Putamen (tissue), 1 donor: ENCODE measurements at regions not wholly inside any gene's neighbourhood (a gene's known extent, or its start where the extent isn't known, plus 50 kb on each side); places are given as distances from the start of the nearest gene placed in this dataset.
A peak's percentile ranks its signal among the peaks of the same experiment; 100 is the strongest.
"Not testable (repeated sequence)": the region's sequence is repeated elsewhere in the genome, so short reads cannot be mapped to it uniquely, and the experiment has no call there.

Experiments
- DNase-seq: peaks from one replicate; pipeline ENCODE4 v3.0.0-alpha.2; 2016; ENCODE audit warnings: low spot score

DNA sequence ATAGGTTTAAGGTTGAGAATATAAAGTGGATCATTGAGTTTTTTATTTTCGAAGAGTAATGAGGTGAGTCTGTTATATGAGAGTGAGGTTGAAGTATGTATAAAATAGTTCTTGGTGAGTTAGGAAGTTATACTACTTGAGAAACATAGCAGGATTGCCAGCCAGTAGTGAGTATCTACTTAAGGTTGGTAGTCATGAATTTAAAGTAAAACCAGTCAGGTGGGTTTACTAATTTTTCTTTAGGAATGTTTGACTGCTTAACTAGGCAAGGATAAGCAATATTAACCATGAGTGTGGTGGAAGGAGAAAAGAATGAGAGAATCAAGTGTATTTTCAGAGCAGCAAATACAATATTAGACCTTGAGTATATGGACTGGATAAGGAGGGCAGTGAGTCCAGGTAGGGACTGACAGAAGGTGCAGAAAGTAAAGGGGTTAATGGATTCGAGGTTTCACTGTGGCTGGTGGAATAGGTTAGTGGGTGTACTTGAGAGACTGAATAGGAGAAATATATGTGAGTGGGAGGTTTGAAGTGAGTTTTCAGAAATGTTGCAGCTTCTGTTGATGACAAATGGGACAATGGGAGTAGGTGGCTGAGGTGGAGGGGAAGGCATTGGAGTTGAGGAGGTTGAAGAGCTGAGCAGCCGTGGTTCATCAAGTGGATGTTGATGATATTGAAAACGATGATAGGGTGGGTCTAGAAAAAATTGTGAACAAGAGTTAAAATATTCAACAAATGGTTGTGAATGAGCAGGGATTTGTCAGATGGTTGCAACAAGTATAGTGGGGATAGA, 232.5 kb upstream of the ASCC3 start:
- DNase-seq = peak; percentile 58

DNA sequence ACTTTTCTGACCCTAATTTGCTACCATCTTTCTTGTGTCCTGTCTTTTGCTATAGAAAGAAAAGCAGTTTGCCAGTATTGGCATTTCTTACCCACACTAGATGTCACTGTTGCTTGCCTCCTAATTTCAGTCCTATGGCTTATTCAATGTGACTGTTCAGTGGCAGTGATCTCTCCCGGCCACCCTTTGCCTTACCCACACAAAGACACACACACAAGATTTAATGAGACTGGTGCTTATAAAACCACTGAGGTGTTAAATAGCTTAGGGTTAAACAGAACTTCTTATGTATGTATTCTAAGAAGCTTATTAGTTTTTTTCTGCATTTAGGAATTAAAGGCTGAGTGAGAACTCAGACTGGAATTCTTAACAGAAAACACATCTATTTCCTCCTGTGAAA, 233.6 kb upstream of the ASCC3 start:
- DNase-seq = peak; percentile 25

DNA sequence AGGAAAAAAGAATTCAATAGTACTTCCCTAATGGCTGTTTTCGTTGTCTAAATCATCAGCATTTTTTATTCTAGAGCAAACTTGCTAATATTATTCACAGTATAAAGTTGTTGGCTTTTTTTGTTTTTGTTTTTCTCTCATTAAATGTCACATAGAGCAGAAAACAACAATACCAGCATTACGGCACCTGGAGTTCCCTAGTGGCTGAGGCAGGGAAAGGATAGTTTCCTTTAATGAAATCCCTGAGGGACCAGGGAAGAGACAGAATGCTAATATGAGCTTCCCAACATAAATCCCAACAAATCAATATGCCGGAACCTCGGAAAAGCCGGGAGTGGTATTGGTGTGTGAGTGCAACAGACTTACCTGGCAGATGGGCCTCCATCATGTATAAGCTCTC, 235.2 kb upstream of the ASCC3 start:
- no peak for DNase-seq

DNA sequence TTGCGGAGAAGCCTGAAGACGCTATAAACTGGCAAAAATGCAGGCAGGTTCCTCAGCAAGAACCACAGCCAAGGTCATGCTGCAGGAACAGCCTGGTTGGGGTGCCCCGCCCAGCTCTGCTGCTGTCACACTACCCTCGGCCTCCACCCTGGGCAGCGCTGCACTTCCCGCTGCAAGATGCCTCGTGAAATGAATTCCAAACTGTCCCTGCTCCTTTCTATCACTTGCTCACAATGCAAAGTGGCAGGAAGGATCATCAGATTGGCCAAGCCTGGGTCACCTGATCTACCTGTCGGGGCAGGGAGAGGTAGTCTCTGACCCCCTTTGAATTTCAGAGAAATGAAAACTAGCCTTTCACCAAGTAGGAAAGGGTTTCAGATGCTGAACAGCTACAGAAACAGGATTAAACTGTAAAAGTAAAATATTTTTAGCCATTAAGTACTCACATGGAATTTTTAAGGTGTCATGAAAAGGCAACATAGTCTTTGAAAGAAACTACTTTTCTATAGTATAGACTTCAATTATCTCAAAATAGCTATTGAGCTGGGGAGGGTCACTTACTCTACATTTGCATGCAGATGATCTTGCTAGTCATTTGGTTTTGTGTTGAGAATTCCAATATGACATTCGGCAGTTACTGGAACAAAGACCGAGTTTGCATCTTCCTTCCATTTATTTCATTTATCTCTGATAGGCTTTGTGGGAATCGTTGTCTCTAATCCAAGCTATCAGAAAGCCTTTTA, 236.4 kb upstream of the ASCC3 start:
- DNase-seq = no peak

DNA sequence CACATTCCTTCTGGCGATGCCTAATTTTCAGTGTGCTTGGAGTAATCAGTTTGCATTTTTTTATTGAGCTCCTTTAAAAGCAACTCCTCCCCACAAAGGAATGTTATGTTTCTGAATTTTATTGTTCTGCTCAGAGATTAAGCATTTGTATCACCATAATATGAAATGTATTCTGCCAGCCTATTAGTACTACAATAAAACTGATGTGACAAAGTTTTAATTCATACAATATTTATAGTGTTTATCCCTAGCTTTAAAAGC, 236.9 kb upstream of the ASCC3 start:
- no peak for DNase-seq

DNA sequence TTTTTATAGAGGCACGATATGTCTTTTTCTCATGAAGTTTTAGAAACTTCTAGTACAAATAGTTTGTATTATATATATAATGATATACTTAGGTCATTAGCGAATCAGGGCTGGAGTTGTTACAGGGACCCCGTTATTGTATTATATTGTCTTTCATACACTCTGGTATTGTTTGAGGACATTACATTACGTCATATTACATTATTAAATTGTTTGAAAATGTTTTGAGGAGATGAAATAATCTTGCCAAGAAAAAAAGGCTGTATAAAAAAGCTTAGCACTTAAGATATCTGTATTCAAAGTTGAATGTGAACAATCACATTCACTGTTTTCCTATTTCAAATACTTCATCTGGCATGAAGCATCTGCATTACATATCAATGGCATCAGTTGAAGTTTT, 239.6 kb upstream of the ASCC3 start:
- no peak for DNase-seq

DNA sequence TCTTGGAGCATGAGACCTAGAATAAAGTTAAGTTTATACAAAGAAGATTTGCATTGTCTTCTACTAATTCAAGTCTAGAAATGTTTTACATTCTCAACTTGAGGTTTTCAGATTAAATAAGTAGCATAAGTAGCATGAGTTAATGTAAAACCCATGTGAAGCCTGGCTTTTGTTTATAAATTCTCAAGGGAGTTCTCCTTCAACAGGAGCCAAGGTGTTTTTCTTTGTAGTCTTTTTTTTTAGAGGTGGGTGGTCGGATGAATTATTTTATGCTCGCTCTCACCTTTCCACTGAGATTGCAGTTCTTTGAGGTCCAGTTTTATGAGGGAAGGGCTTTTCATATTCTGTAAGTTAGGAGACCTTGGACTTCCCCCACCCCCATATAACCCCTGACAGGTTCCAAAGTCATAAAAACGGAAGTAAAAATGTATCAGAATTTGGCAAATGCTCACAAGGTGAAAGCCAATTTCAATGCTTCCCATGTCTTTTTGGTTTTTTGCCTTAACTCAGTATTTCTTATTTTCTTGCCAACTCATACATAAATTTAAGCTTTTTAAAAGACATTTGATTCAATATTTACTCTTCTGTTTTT, 244.3 kb upstream of the ASCC3 start:
- no peak for DNase-seq

DNA sequence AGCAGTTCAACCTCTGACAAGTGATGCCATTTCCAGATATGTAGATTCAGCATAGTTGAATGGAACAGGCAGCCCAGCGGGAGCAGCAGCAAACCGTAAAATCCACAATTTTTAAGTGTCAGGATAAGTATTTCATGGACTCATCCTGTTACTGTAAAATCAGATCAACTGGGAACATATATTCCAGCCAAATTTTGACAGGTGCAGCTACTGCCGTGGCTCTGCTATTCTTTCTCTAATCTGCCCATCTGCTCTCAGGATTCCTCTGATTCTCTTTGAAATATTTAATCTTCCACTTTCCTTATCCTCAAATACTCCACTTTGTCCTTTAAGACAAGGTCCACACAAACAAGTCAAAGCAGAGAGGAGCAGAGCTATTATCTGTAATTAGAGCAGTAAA, 245.4 kb upstream of the ASCC3 start:
- DNase-seq = no peak

DNA sequence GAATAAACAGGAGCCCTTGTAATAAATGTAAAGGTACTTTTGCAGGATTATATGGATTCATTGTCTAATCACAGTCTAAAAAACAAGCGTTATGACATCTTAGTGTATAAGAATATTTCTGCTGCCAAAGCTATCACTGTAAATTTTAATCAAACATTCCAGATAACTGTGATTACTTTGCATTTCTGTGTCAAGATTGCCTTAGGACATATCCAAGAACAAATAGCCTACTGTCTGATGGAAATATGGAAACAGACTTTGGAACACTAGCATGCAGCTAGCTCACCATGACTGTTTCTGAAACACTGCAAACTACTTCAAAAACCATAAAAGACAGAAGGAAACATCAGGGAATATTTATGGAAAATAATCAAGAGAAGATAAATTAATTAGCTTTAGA, 248.7 kb upstream of the ASCC3 start:
- no peak for DNase-seq

DNA sequence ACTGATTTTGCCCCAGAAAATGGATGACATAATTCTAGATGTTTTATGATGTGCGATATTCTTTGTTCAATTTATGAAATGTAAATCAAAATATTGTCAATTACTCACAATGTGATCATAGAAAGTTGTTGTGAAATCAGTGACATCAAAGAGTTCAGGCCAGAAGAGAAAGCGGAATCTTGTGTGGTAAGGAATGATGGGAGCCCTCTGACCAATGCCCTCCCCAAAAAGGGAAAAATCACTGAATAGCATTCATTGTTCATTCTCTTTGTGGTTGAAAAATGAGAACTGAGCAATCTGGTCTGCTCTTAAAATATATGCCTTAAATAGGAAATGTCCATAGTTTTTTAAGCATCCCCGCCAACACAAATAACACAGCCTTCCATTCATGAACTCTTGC, 247.1 kb upstream of the GRIK2 start:
- DNase-seq = no peak

DNA sequence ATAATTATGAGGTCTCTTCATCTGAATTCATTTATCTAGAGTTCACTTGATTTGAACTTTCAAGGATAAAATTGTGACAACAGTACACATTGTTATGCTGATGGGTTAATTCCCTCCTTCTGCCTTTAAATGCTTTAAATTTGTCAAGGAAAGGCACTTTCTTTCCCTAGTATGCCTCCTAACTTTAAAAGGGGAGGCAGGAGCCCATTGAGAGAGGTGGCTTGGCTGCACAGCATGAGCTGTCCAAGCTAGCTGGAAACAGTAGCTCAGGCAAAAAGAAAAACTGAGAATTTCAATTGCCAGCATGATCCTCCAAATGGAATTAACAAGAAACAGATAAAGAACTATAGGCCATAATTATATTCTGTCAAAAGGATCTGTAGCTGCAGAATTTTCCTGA, 243.3 kb upstream of the GRIK2 start:
- no peak for DNase-seq

DNA sequence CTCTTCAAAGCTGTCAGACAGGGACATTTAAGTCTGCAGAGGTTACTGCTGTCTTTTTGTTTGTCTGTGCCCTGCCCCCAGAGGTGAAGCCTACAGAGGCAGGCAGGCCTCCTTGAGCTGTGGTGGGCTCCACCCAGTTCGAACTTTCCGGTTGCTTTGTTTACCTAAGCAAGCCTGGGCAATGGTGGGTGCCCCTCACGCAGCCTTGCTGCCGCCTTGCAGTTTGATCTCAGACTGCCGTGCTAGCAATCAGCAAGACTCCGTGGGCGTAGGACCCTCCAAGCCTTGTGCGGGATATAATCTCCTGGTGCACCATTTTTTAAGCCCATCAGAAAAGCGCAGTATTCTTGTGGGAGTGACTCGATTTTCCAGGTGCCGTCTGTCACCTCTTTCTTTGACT, 235.9 kb upstream of the GRIK2 start:
- DNase-seq = not testable (repeated sequence)

DNA sequence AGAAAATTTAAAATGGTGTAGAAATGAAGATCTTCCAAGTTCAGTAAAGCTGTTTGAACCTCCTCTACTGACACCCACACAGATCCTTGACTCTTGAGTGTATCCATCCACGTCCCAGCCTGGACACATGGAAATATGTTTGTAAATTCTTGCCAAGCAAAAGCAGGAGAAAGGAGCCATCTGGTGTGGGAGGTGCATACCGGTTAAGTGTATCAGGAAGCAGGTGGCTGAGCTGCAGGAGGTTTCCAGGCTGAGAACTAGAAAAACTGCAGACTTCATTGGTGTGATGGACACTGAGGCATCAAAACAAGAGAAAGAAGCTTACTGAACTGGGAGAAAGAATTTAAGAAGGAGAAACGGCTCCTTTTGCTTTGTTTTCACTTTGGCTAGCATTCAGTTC, 229.9 kb upstream of the GRIK2 start:
- DNase-seq = no peak

DNA sequence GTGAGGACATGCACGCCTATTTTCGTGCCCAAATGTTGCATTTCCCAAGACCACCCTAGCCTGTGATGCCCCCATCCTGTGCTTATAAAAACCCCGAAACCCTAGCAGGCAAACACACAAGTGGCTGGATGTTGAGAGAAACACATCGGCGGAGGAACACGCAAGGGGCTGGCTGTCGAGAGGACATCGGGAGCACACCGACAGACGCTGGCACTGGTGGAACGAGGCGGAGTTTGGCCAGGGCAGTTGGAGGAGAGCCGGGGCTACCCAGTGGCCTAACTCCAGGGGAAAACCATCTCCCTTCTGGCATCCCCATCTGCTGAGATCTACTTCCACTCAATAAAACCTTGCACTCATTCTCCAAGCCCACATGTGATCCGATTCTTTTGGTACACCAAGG, 225.9 kb upstream of the GRIK2 start:
- no peak for DNase-seq

DNA sequence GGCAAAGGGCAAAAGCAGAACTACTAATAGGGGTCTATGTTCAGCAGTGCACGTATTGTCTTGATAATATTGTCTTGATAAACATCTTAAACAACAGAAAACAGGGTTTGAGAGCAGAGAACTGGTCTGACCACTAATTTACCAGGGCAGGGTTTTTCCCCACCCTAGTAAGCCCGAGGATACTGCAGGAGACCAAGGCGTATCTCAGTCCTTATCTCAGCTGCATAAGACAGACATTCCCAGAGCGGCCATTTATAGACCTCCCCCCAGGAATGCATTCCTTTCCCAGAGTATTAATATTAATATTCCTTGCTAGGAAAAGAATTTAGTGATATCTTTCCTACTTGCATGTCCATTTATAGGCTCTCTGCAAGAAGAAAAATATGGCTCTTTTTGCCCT, 222.5 kb upstream of the GRIK2 start:
- DNase-seq = not testable (repeated sequence)

DNA sequence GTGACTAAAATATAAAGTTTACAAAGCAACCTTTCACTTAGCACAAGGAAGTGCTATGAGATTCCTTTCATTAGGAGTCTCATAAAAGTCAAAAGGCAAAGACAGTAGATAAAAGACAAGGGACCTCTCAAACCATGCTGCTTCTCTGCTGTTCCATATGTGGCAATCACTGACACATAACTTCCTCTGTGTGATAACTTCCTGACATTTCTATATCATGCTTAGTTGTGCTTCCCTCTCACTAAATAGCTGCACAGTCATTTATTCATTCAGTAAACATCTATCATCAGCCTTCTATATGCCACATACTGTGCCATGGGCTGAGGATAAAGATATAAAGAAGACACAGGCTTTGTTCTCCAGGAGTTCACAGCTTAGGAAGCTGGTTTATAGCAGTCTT, 214.8 kb upstream of the GRIK2 start:
- DNase-seq = no peak

DNA sequence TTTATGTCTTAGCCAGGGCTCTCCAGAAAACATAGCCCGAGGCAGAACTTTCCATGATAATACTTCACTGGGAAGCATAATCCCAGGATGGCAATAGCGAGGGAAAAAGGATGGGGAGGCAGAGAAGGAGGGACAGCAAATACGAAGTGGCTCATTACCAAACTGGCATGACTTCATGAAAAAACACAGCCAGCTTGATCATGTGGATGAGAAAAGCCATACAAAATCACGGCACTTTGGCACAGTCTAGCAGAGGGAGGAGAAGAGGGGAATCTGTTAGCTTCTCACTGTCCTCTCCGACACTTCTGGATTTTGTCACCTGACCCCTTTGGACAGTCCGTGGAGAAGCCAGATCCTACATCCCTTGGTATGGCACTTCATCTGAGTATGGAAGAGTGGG, 212.5 kb upstream of the GRIK2 start:
- DNase-seq = no peak

DNA sequence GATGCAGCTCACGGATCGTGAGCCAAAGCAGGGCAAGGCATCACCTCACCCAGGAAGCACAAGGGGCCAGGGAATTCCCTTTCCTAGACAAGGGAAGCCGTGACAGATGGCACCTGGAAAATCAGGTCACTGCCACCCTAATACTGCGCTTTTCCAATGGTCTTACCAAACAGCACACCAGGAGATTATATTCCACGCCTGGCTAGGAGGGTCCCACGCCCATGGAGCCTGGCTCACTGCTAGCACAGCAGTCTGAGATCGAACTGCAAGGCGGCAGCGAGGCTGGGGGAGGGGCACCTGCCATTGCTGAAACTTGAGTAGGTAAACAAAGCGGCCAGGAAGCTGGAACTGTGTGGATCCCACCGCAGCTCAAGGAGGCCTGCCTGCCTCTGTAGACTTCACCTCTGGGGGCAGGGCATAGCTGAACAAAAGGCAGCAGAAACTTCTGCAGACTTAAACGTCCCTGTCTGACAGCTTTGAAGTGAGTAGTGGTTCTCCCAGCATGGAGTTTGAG, 205.2 kb upstream of the GRIK2 start:
- not testable (repeated sequence) for DNase-seq

DNA sequence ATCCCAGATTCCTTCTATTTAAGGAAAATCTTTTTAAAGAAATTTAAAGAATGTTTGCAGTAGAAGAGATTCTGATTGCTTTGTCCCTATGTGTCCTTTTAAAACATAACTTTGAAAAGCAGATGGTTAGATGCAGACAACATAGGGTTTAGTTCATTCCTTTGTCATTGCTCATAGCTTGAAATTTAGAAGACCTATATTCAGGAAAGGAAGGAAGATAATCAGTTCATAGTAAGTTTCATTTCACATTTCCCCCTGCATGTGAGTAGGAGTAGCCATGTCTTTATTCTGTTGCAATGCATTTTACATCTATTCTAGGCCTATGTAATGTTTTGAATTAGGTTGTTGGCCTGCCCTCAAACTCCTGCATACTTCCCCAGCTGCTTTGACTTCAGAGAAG, 197.9 kb upstream of the GRIK2 start:
- peak; percentile 2 for DNase-seq

DNA sequence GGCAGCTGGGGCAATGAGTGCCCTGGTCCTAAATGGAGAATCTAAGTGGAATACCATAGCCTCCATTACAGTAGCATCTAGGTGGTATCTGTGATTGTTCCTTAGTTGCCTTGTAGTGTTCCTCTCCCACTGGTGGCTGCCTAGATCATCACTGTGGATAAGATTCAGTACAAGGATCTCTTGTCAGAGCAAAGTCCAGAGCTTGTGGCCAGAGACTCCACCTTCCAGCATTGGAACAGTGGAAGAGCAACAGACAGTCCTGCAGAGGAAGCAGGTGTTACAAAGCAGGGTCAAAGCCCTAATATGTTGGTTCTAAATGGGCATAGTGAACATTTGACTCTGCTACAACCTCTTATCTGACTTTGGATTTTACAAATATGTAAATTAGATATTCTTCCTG, 194.1 kb upstream of the GRIK2 start:
- no peak for DNase-seq

DNA sequence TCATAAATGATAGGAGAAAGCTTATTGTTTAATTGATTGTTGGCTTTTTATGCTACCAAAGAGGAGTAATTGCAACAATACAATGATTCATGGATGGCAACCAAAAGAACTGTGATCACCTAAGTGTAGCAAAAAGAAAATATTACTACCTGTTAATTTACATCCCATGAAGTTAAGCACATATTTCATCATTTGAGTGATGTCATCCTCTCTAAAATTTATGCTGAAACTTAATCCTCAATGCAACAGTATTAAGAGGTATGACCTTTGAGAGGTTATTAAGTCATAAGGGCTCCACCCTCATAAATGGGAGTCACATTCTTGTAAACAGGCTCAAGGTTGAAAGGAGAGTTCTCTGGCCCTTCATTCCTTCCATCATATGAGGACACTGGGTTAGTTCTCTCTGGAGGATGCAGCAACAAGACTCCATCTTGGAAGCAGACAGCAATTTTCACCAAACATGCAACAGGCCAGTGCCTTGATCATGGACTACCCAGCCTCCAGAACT, 190.6 kb upstream of the GRIK2 start:
- DNase-seq = no peak

DNA sequence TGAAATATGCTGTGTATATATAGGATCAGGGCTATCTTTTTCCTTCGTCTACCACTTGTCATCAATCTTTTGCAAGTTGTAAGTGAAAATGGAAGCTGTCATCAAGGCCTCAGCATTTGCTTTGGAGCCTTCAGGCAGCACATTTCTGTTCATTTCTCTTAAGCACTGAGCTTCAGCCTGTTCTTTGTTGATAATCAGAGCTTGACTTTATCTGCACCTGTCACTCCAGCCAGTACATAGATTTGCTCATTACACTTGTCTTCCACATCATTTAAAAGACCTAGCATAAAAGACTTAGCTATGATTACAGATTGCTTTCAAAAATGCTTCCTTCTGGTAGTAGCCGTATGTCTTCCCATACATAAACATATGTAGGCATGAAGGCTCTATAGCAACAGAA, 189.8 kb upstream of the GRIK2 start:
- DNase-seq = no peak

DNA sequence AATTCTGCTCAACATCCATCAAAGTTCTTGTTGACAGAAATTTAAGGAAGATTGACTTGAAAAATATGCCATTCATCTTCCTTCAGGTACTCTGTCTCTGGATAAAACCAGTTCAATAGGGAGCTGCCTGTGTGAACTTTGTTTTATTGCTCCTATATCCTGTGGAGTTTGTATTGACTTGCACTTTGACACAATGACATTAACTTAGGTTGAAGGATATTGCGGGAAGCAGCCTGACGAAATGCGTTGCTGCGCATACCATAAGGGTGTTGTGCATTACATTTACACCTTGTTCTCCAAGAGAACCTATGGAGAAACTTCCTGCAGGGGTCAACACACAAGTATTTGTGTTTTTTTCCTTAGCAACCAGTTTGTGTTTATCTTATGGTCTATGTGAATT, 185.4 kb upstream of the GRIK2 start:
- DNase-seq = no peak
